ENCODE measurements at regions not wholly inside any gene's neighbourhood (a gene's known extent, or its start where the extent isn't known, plus 50 kb on each side); places are given as distances from the start of the nearest gene placed in this dataset.

DNA sequence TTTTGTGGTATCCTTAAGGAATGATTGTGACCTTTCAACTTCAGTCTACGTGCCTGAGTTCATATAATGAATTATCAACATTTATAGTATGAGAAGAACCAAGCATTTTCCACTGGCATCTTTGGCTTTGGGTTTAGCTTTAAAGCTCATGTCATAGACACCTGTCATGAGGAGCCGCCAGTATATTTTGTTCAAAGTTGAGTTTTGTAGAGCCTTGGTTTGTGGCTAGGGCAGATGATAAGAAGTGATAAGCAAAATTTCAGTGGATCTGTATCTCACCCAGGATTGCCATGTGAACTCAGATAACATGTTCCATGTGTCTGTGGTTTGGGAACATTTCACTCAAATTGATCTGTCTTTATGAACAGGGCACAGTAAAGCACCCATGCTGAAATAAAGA, 873.2 kb downstream of the STPG2 start:
- TF ChIP-seq, protein P1, sequence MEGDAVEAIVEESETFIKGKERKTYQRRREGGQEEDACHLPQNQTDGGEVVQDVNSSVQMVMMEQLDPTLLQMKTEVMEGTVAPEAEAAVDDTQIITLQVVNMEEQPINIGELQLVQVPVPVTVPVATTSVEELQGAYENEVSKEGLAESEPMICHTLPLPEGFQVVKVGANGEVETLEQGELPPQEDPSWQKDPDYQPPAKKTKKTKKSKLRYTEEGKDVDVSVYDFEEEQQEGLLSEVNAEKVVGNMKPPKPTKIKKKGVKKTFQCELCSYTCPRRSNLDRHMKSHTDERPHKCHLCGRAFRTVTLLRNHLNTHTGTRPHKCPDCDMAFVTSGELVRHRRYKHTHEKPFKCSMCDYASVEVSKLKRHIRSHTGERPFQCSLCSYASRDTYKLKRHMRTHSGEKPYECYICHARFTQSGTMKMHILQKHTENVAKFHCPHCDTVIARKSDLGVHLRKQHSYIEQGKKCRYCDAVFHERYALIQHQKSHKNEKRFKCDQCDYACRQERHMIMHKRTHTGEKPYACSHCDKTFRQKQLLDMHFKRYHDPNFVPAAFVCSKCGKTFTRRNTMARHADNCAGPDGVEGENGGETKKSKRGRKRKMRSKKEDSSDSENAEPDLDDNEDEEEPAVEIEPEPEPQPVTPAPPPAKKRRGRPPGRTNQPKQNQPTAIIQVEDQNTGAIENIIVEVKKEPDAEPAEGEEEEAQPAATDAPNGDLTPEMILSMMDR (IDR thresholded peaks at IDR 0.05): no peak
- TF ChIP-seq POLR2A (IDR thresholded peaks at IDR 0.05): no peak
